Lower leg skin (tissue), 3 donors: ENCODE measurements at regions not wholly inside any gene's neighbourhood (a gene's known extent, or its start where the extent isn't known, plus 50 kb on each side); places are given as distances from the start of the nearest gene placed in this dataset.

Source experiments
- CTCF ChIP-seq, 3 donors: fragments of 450-650 bp; IDR thresholded peaks; one replicate each; pipeline ENCODE4 v1.5.1; 2016; ENCODE audit warnings: antibody characterized with exemption in 3 of 3, mild to moderate bottlenecking in 3 of 3, moderate library complexity in 2 of 3
- POLR2A ChIP-seq, 2 donors: fragments of 450-650 bp; IDR thresholded peaks; one replicate each; pipeline ENCODE4 v1.6.1; 2016 to 2017; ENCODE audit warnings: antibody characterized with exemption in 2 of 2, mild to moderate bottlenecking in 1 of 2, moderate library complexity in 1 of 2

GRCh38 chr1:74963120-74963519, 171.1 kb upstream of the LHX8 start:
- TF ChIP-seq CTCF (IDR thresholded peaks at IDR 0.05) (no peak), POLR2A (IDR thresholded peaks at IDR 0.05) (no peak)
